ENCODE measurements at regions not wholly inside any gene's neighbourhood (a gene's known extent, or its start where the extent isn't known, plus 50 kb on each side); places are given as distances from the start of the nearest gene placed in this dataset.

- DNase-seq (ENCODE audit: extremely low spot score): no peak
- TF ChIP-seq, protein P1, sequence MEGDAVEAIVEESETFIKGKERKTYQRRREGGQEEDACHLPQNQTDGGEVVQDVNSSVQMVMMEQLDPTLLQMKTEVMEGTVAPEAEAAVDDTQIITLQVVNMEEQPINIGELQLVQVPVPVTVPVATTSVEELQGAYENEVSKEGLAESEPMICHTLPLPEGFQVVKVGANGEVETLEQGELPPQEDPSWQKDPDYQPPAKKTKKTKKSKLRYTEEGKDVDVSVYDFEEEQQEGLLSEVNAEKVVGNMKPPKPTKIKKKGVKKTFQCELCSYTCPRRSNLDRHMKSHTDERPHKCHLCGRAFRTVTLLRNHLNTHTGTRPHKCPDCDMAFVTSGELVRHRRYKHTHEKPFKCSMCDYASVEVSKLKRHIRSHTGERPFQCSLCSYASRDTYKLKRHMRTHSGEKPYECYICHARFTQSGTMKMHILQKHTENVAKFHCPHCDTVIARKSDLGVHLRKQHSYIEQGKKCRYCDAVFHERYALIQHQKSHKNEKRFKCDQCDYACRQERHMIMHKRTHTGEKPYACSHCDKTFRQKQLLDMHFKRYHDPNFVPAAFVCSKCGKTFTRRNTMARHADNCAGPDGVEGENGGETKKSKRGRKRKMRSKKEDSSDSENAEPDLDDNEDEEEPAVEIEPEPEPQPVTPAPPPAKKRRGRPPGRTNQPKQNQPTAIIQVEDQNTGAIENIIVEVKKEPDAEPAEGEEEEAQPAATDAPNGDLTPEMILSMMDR (IDR thresholded peaks at IDR 0.05; ENCODE audit: control extremely low read depth, extremely low read depth, low read depth, missing control alignments): no peak
- ChIA-PET CTCF (no interaction called here), POLR2A (no interaction called here)
Measured at GRCh38 chr2:238692562-238692961, 155.3 kb upstream of the TWIST2 start.

- TF ChIP-seq, protein P1 (IDR thresholded peaks at IDR 0.05; ENCODE audit: control extremely low read depth, extremely low read depth, low read depth, missing control alignments): no peak
- no peak for DNase-seq (ENCODE audit: extremely low spot score)
- ChIA-PET CTCF (no interaction called here), POLR2A (no interaction called here)
Measured at GRCh38 chr2:238693337-238694093, 154.4 kb upstream of the TWIST2 start.

DNA sequence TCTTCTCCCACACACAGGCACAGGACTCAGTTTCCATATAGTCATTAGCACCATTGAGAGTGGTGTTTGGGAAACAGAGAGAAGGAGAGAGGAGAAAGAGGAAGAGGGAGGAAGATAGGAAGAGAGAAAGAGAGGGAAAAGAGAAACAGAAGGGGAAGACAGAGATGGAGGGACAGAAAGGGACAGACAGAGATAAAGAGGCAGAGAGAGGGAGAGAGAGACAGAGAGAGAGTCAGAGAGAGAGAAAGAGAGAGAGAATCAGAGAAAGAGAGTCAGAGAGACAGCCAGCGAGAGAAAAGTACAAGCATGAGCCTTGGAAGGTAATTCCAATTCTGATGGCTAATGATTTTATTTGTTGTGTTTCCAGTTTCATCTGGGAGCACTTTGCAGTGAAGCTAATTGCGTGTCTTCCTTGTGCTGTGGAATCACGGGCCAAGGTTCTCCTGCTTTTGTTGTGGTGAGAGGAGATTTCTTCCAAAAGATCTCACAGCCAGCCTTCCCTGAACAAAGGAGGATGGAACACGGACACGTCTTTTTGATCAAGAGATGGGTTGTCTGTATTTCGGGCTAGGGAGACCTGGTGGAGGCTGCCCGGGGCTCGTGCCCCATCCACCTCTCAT lies 153.6 kb upstream of the TWIST2 start:
- no peak for DNase-seq (ENCODE audit: extremely low spot score)

GRCh38 chr2:238694922-238695321 lies 153.0 kb upstream of the TWIST2 start:
- POLR2A ChIA-PET: no interaction called here
- CTCF ChIA-PET: no interaction called here
- DNase-seq (ENCODE audit: extremely low spot score): no peak
- TF ChIP-seq, protein P1 (IDR thresholded peaks at IDR 0.05; ENCODE audit: control extremely low read depth, extremely low read depth, low read depth, missing control alignments): no peak

More for the DNA sequence above, 153.6 kb upstream of the TWIST2 start:
- ChIA-PET POLR2A (no interaction called here), CTCF (no interaction called here)
- TF ChIP-seq, protein P1 (IDR thresholded peaks at IDR 0.05; ENCODE audit: control extremely low read depth, extremely low read depth, low read depth, missing control alignments): no peak

GRCh38 chr2:238695538-238695937 lies 152.3 kb upstream of the TWIST2 start:
- ChIA-PET CTCF (no interaction called here), POLR2A (no interaction called here)
- no peak for DNase-seq (ENCODE audit: extremely low spot score)
- TF ChIP-seq, protein P1 (IDR thresholded peaks at IDR 0.05; ENCODE audit: control extremely low read depth, extremely low read depth, low read depth, missing control alignments): no peak

- ChIA-PET CTCF (no interaction called here), POLR2A (no interaction called here)
- no peak for DNase-seq (ENCODE audit: extremely low spot score)
- TF ChIP-seq, protein P1 (IDR thresholded peaks at IDR 0.05; ENCODE audit: control extremely low read depth, extremely low read depth, low read depth, missing control alignments): no peak
Measured at GRCh38 chr2:238696331-238696730, 151.6 kb upstream of the TWIST2 start.
